ENCODE measurements at regions not wholly inside any gene's neighbourhood (a gene's known extent, or its start where the extent isn't known, plus 50 kb on each side); places are given as distances from the start of the nearest gene placed in this dataset.

- Histone ChIP-seq H3K27me3 (no peaks in the 10 kb centered on the region), H3K27ac (no peak overlapping the region), H3K4me3 (no peak overlapping the region), H3K9me3 (no peaks in the 10 kb centered on the region), H3K36me3 (no peaks in the 10 kb centered on the region), H3K4me1 (no peaks in the 10 kb centered on the region)
- DNase-seq (ENCODE audit: low spot score in 2 of 2) = no peak
- intact Hi-C loops (cut with DNase I; ENCODE audit: low total_unique reads) = no loop called here
- TF ChIP-seq, protein P1, sequence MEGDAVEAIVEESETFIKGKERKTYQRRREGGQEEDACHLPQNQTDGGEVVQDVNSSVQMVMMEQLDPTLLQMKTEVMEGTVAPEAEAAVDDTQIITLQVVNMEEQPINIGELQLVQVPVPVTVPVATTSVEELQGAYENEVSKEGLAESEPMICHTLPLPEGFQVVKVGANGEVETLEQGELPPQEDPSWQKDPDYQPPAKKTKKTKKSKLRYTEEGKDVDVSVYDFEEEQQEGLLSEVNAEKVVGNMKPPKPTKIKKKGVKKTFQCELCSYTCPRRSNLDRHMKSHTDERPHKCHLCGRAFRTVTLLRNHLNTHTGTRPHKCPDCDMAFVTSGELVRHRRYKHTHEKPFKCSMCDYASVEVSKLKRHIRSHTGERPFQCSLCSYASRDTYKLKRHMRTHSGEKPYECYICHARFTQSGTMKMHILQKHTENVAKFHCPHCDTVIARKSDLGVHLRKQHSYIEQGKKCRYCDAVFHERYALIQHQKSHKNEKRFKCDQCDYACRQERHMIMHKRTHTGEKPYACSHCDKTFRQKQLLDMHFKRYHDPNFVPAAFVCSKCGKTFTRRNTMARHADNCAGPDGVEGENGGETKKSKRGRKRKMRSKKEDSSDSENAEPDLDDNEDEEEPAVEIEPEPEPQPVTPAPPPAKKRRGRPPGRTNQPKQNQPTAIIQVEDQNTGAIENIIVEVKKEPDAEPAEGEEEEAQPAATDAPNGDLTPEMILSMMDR (IDR thresholded peaks at IDR 0.05) = no peak
Observed at GRCh38 chr4:35918491-35918977, 325.8 kb downstream of the ARAP2 start.

- Histone ChIP-seq H3K4me3 (no peak overlapping the region), H3K4me1 (no peaks in the 10 kb centered on the region), H3K27ac (no peak overlapping the region), H3K9me3 (no peaks in the 10 kb centered on the region), H3K36me3 (no peaks in the 10 kb centered on the region), H3K27me3 (no peaks in the 10 kb centered on the region)
- TF ChIP-seq, protein P1 (IDR thresholded peaks at IDR 0.05) = no peak
- TF ChIP-seq POLR2A (IDR thresholded peaks at IDR 0.05) (no peak), POLR2AphosphoS5 (IDR thresholded peaks at IDR 0.05) (no peak)
- no peak for DNase-seq (ENCODE audit: low spot score in 2 of 2)
- intact Hi-C loops (cut with DNase I; ENCODE audit: low total_unique reads) = no loop called here
Observed at GRCh38 chr4:35925806-35926205, 318.5 kb downstream of the ARAP2 start.

- Histone ChIP-seq H3K27ac (no peak overlapping the region), H3K4me3 (no peak overlapping the region), H3K36me3 (no peaks in the 10 kb centered on the region), H3K4me1 (no peaks in the 10 kb centered on the region), H3K9me3 (no peaks in the 10 kb centered on the region), H3K27me3 (no peaks in the 10 kb centered on the region)
- intact Hi-C loops (cut with DNase I; ENCODE audit: low total_unique reads) = no loop called here
- no peak for DNase-seq (ENCODE audit: low spot score in 2 of 2)
- TF ChIP-seq POLR2AphosphoS5 (IDR thresholded peaks at IDR 0.05) = no peak
- TF ChIP-seq POLR2A (IDR thresholded peaks at IDR 0.05) = no peak
- TF ChIP-seq, protein P1 (IDR thresholded peaks at IDR 0.05) = no peak
Observed at GRCh38 chr4:35926788-35927187, 317.5 kb downstream of the ARAP2 start.

DNA sequence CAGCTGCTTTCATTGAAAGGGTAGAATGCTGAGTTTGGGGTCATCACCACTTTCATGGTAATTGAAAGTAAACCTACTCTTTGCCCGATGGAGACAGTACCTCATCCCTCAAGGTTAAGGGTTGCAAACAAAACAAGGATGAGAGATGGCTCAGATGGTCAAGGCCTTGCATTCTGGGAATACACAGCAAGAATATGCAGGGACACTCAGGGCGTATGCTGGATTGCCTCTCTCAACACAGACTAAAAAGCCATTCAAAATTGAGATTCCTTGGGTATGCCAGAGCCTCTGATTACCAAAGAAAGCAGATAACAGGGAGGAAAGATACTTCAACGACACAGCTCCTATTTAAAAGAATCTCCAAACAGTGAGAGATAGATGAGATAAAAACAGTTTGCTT lies 310.4 kb downstream of the ARAP2 start:
- Histone ChIP-seq H3K4me3 (no peak overlapping the region), H3K36me3 (no peaks in the 10 kb centered on the region), H3K27me3 (no peaks in the 10 kb centered on the region), H3K4me1 (no peaks in the 10 kb centered on the region), H3K9me3 (no peaks in the 10 kb centered on the region), H3K27ac (no peak overlapping the region)
- TF ChIP-seq POLR2A (IDR thresholded peaks at IDR 0.05) = no peak
- TF ChIP-seq, protein P1 (IDR thresholded peaks at IDR 0.05) = no peak
- DNase-seq (ENCODE audit: low spot score in 2 of 2) = no peak
- intact Hi-C loops (cut with DNase I; ENCODE audit: low total_unique reads) = no loop called here

- H3K36me3 ChIP-seq = no peaks in the 10 kb centered on the region
- intact Hi-C loops (cut with DNase I; ENCODE audit: low total_unique reads) = no loop called here
- H3K27ac ChIP-seq = no peak overlapping the region
- H3K27me3 ChIP-seq = no peaks in the 10 kb centered on the region
- no peaks in the 10 kb centered on the region for H3K4me1 ChIP-seq
- TF ChIP-seq, protein P1 (IDR thresholded peaks at IDR 0.05) = peak in 2 of 3 donors; percentile 32 to 39
- TF ChIP-seq POLR2A (IDR thresholded peaks at IDR 0.05) = no peak
- H3K4me3 ChIP-seq = no peak overlapping the region
- H3K9me3 ChIP-seq = no peaks in the 10 kb centered on the region
- DNase-seq (ENCODE audit: low spot score in 2 of 2) = no peak
Observed at GRCh38 chr4:35934320-35934981, 309.9 kb downstream of the ARAP2 start.
